Endothelial cell of umbilical vein (primary cell): ENCODE measurements at regions not wholly inside any gene's neighbourhood (a gene's known extent, or its start where the extent isn't known, plus 50 kb on each side); places are given as distances from the start of the nearest gene placed in this dataset.

Experiments
- EZH2 ChIP-seq: IDR thresholded peaks from 2 replicates; pipeline ENCODE4 v1.6.1; 2012; ENCODE audit warnings: borderline replicate concordance, low read depth, mild to moderate bottlenecking, moderate library complexity, low read length, inconsistent platforms; ENCODE audit not compliant: severe bottlenecking
- FOS ChIP-seq: IDR thresholded peaks from 2 replicates; pipeline ENCODE4 v1.6.1; 2011; ENCODE audit warnings: mild to moderate bottlenecking, low read length, moderate library complexity, borderline replicate concordance; ENCODE audit not compliant: insufficient read depth
- GATA2 ChIP-seq: IDR thresholded peaks from 2 replicates; pipeline ENCODE4 v1.7.0; 2011; ENCODE audit warnings: low read depth, mild to moderate bottlenecking, moderate library complexity, mixed read lengths, low read length; ENCODE audit not compliant: insufficient read length, insufficient read depth
- JUN ChIP-seq: IDR thresholded peaks from 2 replicates; pipeline ENCODE4 v1.6.1; 2011; ENCODE audit warnings: borderline replicate concordance, low read depth; ENCODE audit not compliant: insufficient read length, insufficient read depth
- MYC ChIP-seq: IDR thresholded peaks from one replicate; pipeline ENCODE4 v1.6.1; 2011; ENCODE audit warnings: mild to moderate bottlenecking, low read depth, low read length
- POLR2A ChIP-seq: IDR thresholded peaks from 2 replicates; pipeline ENCODE4 v1.6.1; 2012; ENCODE audit warnings: low read depth, mild to moderate bottlenecking, control low read depth, low read length
- POLR2AphosphoS5 ChIP-seq: IDR thresholded peaks from 2 replicates; pipeline ENCODE4 v1.6.1; 2012; ENCODE audit warnings: low read depth, mild to moderate bottlenecking, control low read depth, low read length, moderate library complexity; ENCODE audit not compliant: insufficient read depth
- TF ChIP-seq, protein P1 (sequence below), 2 donors: IDR thresholded peaks; 1 replicate in 1 of 2; 2 replicates in 1 of 2; pipeline ENCODE4 v1.5.1; 2011; ENCODE audit warnings: low read length in 2 of 2, mild to moderate bottlenecking in 2 of 2, moderate library complexity in 2 of 2, control low read depth in 1 of 2, inconsistent platforms in 1 of 2, low read depth in 1 of 2; ENCODE audit not compliant: insufficient read depth in 1 of 2; ENCODE audit errors: extremely low read depth in 1 of 2
- TF ChIP-seq, protein P2 (sequence below): IDR thresholded peaks from 2 replicates; pipeline ENCODE4 v1.6.1; 2011; ENCODE audit not compliant: insufficient read depth, insufficient read length

DNA sequence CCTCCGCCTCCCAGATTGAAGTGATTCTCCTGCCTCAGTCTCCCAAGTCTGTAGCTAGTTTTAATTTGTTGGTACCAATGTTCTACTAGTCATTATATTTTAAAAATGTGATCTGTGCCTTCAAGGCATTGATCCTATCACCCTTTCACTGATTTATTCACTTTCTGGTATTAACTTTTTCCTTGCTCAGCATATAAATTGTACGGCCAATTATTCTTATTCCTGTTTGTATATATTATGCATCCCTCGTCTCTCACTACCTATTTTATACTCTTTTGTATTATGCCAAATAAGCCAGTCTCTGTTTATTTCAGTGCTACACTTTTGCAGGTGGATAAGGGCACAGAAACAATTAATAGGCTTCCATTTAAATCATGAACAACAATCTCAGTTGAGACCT lies 620.2 kb upstream of the BCHE start:
- TF ChIP-seq, protein P1, sequence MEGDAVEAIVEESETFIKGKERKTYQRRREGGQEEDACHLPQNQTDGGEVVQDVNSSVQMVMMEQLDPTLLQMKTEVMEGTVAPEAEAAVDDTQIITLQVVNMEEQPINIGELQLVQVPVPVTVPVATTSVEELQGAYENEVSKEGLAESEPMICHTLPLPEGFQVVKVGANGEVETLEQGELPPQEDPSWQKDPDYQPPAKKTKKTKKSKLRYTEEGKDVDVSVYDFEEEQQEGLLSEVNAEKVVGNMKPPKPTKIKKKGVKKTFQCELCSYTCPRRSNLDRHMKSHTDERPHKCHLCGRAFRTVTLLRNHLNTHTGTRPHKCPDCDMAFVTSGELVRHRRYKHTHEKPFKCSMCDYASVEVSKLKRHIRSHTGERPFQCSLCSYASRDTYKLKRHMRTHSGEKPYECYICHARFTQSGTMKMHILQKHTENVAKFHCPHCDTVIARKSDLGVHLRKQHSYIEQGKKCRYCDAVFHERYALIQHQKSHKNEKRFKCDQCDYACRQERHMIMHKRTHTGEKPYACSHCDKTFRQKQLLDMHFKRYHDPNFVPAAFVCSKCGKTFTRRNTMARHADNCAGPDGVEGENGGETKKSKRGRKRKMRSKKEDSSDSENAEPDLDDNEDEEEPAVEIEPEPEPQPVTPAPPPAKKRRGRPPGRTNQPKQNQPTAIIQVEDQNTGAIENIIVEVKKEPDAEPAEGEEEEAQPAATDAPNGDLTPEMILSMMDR (IDR thresholded peaks at IDR 0.05; ENCODE audit: extremely low read depth in 1 of 2, insufficient read depth in 1 of 2, low read depth in 1 of 2, low read length in 2 of 2) = no peak
- TF ChIP-seq POLR2A = no peak
- TF ChIP-seq EZH2 = no peak
- TF ChIP-seq POLR2AphosphoS5 = no peak
- TF ChIP-seq GATA2 = no peak
- no peak for TF ChIP-seq MYC
- no peak for TF ChIP-seq JUN
- TF ChIP-seq, protein P2, sequence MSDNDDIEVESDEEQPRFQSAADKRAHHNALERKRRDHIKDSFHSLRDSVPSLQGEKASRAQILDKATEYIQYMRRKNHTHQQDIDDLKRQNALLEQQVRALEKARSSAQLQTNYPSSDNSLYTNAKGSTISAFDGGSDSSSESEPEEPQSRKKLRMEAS = no peak
- no peak for TF ChIP-seq FOS
